Natural killer cell treated with Interleukin-12 subunit alpha and Interleukin-12 subunit beta and Interleukin-15 and Interleukin-18, amount 100 ng/mL, for 72 hours (primary cell): ENCODE measurements at regions not wholly inside any gene's neighbourhood (a gene's known extent, or its start where the extent isn't known, plus 50 kb on each side); places are given as distances from the start of the nearest gene placed in this dataset.
A peak's percentile ranks its signal among the peaks of the same experiment; 100 is the strongest.
"Not testable (repeated sequence)": the region's sequence is repeated elsewhere in the genome, so short reads cannot be mapped to it uniquely, and the experiment has no call there.

Experiments
- ATAC-seq, 2 donors: fragments of 150-1000 bp; cut with Tn5 transposase in 1 of 2; sonication (Bioruptor Pico), chemical (Tn5 transposase) in 1 of 2; 2 replicates each; pipeline ENCODE4 v1.10.0; 2021
- DNase-seq: peaks from one replicate; pipeline ENCODE4 v3.0.0; 2022; ENCODE audit warnings: low spot score
- H3K27ac Mint-ChIP-seq, 2 donors: 1 replicate in 1 of 2; 2 replicates in 1 of 2; pipeline ENCODE4 v1.8.0; 2022; ENCODE audit warnings: mixed read lengths in 2 of 2, mild to moderate bottlenecking in 1 of 2, moderate library complexity in 1 of 2
- H3K27me3 Mint-ChIP-seq, 2 donors: 1 replicate in 1 of 2; 2 replicates in 1 of 2; pipeline ENCODE4 v1.8.0; 2022; ENCODE audit warnings: mixed read lengths in 2 of 2
- H3K36me3 Mint-ChIP-seq: one replicate; pipeline ENCODE4 v1.8.0; 2022; ENCODE audit warnings: mixed read lengths
- H3K4me1 Mint-ChIP-seq, 2 donors: 1 replicate in 1 of 2; 2 replicates in 1 of 2; pipeline ENCODE4 v1.8.0; 2022; ENCODE audit warnings: low read depth in 2 of 2, mixed read lengths in 2 of 2, mild to moderate bottlenecking in 1 of 2
- H3K4me3 Mint-ChIP-seq: one replicate; pipeline ENCODE4 v1.8.0; 2022; ENCODE audit warnings: mixed read lengths
- H3K9me3 Mint-ChIP-seq: 2 replicates; pipeline ENCODE4 v1.8.0; 2022; ENCODE audit warnings: mixed read lengths

GRCh38 chr12:131619736-131620506 lies 91.0 kb upstream of the SFSWAP start:
- no peaks in the 10 kb centered on the region for H3K9me3 Mint-ChIP-seq

GRCh38 chr12:131620520-131620919 lies 90.4 kb upstream of the SFSWAP start:
- Mint-ChIP-seq H3K27me3 (peaks cover 0 to 4% of the 10 kb centered on the region in 2 donors), H3K4me1 (peaks cover 0 to 8% of the 10 kb centered on the region in 2 donors), H3K4me3 (no peak overlapping the region), H3K9me3 (no peaks in the 10 kb centered on the region), H3K27ac (no peak overlapping the region), H3K36me3 (no peaks in the 10 kb centered on the region)
- no peak for ATAC-seq
- no peak for DNase-seq

More at GRCh38 chr12:131619736-131620506, 91.0 kb upstream of the SFSWAP start:
- H3K27ac Mint-ChIP-seq, result no peak overlapping the region
- H3K4me1 Mint-ChIP-seq, result peaks cover 0 to 8% of the 10 kb centered on the region in 2 donors
- no peaks in the 10 kb centered on the region for H3K36me3 Mint-ChIP-seq
- ATAC-seq (no peak), DNase-seq (peak; percentile 53)
- no peak overlapping the region for H3K4me3 Mint-ChIP-seq
- peaks cover 0 to 4% of the 10 kb centered on the region in 2 donors for H3K27me3 Mint-ChIP-seq

- Mint-ChIP-seq H3K27me3 (peaks cover 0 to 4% of the 10 kb centered on the region in 2 donors), H3K4me1 (peaks cover 0 to 7% of the 10 kb centered on the region in 2 donors), H3K4me3 (no peak overlapping the region), H3K36me3 (no peaks in the 10 kb centered on the region), H3K27ac (no peak overlapping the region), H3K9me3 (no peaks in the 10 kb centered on the region)
- no peak for ATAC-seq
- no peak for DNase-seq
These were observed 89.8 kb upstream of the SFSWAP start for GRCh38 chr12:131620946-131621681.

GRCh38 chr12:131621701-131622421 lies 89.0 kb upstream of the SFSWAP start:
- Mint-ChIP-seq H3K9me3 (no peaks in the 10 kb centered on the region), H3K27ac (no peak overlapping the region), H3K4me3 (no peak overlapping the region), H3K36me3 (no peaks in the 10 kb centered on the region), H3K27me3 (peaks cover 0 to 4% of the 10 kb centered on the region in 2 donors), H3K4me1 (peaks cover 0 to 9% of the 10 kb centered on the region in 2 donors)
- DNase-seq (no peak), ATAC-seq (no peak)

GRCh38 chr12:131622422-131622955 lies 88.4 kb upstream of the SFSWAP start:
- no peak overlapping the region for H3K4me3 Mint-ChIP-seq
- DNase-seq (no peak), ATAC-seq (no peak)
- no peak overlapping the region for H3K27ac Mint-ChIP-seq
- peaks cover under 1 to 9% of the 10 kb centered on the region in 2 donors for H3K4me1 Mint-ChIP-seq
- H3K9me3 Mint-ChIP-seq, result no peaks in the 10 kb centered on the region
- H3K27me3 Mint-ChIP-seq, result peaks cover 0 to 4% of the 10 kb centered on the region in 2 donors
- no peaks in the 10 kb centered on the region for H3K36me3 Mint-ChIP-seq

GRCh38 chr12:131623404-131624368 lies 87.2 kb upstream of the SFSWAP start:
- peaks cover 5 to 12% of the 10 kb centered on the region in 2 donors for H3K4me1 Mint-ChIP-seq
- H3K4me3 Mint-ChIP-seq, DNase-seq, H3K9me3 Mint-ChIP-seq, ATAC-seq, H3K36me3 Mint-ChIP-seq, H3K27ac Mint-ChIP-seq, H3K27me3 Mint-ChIP-seq: not testable (repeated sequence)

GRCh38 chr12:131624369-131624739 lies 86.5 kb upstream of the SFSWAP start:
- H3K4me3 Mint-ChIP-seq, H3K27me3 Mint-ChIP-seq, H3K27ac Mint-ChIP-seq, H3K9me3 Mint-ChIP-seq, H3K36me3 Mint-ChIP-seq, DNase-seq: not testable (repeated sequence)
- H3K4me1 Mint-ChIP-seq, result peaks cover 5 to 14% of the 10 kb centered on the region in 2 donors
- ATAC-seq, result peak in 1 of 2 donors; percentile 58

- H3K4me1 Mint-ChIP-seq, result peaks cover 8 to 18% of the 10 kb centered on the region in 2 donors
- not testable (repeated sequence) for ATAC-seq, H3K36me3 Mint-ChIP-seq, DNase-seq, H3K4me3 Mint-ChIP-seq, H3K9me3 Mint-ChIP-seq, H3K27me3 Mint-ChIP-seq
- H3K27ac Mint-ChIP-seq, result peak overlapping the region in 1 of 2 donors; percentile 53
These were observed 86.0 kb upstream of the SFSWAP start for GRCh38 chr12:131624756-131625501.

- H3K27me3 Mint-ChIP-seq, H3K4me3 Mint-ChIP-seq, H3K36me3 Mint-ChIP-seq, DNase-seq, ATAC-seq, H3K9me3 Mint-ChIP-seq: not testable (repeated sequence)
- Mint-ChIP-seq H3K4me1 (peaks cover 20 to 28% of the 10 kb centered on the region in 2 donors), H3K27ac (peak overlapping the region; percentile 53 to 63)
These were observed 84.7 kb upstream of the SFSWAP start for GRCh38 chr12:131625966-131626722.

GRCh38 chr12:131627151-131628022 lies 83.5 kb upstream of the SFSWAP start:
- not testable (repeated sequence) for H3K36me3 Mint-ChIP-seq, ATAC-seq, H3K27me3 Mint-ChIP-seq, DNase-seq, H3K9me3 Mint-ChIP-seq
- peak overlapping the region; percentile 59 for H3K4me3 Mint-ChIP-seq
- peaks cover 33 to 38% of the 10 kb centered on the region in 2 donors for H3K4me1 Mint-ChIP-seq
- H3K27ac Mint-ChIP-seq, result peak overlapping the region; percentile 74 to 77
